Smooth muscle cell (in vitro differentiated cells): ENCODE measurements at regions not wholly inside any gene's neighbourhood (a gene's known extent, or its start where the extent isn't known, plus 50 kb on each side); places are given as distances from the start of the nearest gene placed in this dataset.
A peak's percentile ranks its signal among the peaks of the same experiment; 100 is the strongest.

Experiments
- DNase-seq: peaks from one replicate; lab custom pipeline; 2025; ENCODE audit not compliant: unreplicated experiment; lab: John Stamatoyannopoulos, UW
- H2AFZ ChIP-seq: fragments of 200-600 bp; sonication (generic); 2 replicates; pipeline ENCODE4 v1.6.0; 2016; ENCODE audit warnings: antibody characterized with exemption, low read depth, mild to moderate bottlenecking
- H3F3A ChIP-seq: fragments of 200-600 bp; sonication (generic); 2 replicates; pipeline ENCODE4 v1.6.0; 2017; ENCODE audit warnings: antibody characterized with exemption, low read depth
- H3K27ac ChIP-seq: fragments of 200-600 bp; sonication (generic); 2 replicates; pipeline ENCODE4 v1.5.1; 2016; ENCODE audit warnings: low read depth, mild to moderate bottlenecking
- H3K27me3 ChIP-seq: fragments of 200-600 bp; sonication (generic); 2 replicates; pipeline ENCODE4 v1.6.1; 2016; ENCODE audit warnings: low read depth, mild to moderate bottlenecking
- H3K36me3 ChIP-seq: fragments of 200-600 bp; sonication (generic); 2 replicates; pipeline ENCODE4 v1.5.1; 2016; ENCODE audit warnings: low read depth
- H3K4me1 ChIP-seq: fragments of 200-600 bp; sonication (generic); 2 replicates; pipeline ENCODE4 v1.5.1; 2016; ENCODE audit warnings: low read depth
- H3K4me2 ChIP-seq: fragments of 200-600 bp; sonication (generic); 2 replicates; pipeline ENCODE4 v1.6.0; 2016; ENCODE audit warnings: mild to moderate bottlenecking
- H3K4me3 ChIP-seq: fragments of 200-600 bp; sonication (generic); 2 replicates; pipeline ENCODE4 v1.5.1; 2016; ENCODE audit warnings: mild to moderate bottlenecking
- H3K79me2 ChIP-seq: fragments of 200-600 bp; sonication (generic); 2 replicates; pipeline ENCODE4 v1.6.0; 2016; ENCODE audit warnings: low read depth, mild to moderate bottlenecking
- H3K9ac ChIP-seq: fragments of 200-600 bp; sonication (generic); 2 replicates; pipeline ENCODE4 v1.6.0; 2016; ENCODE audit warnings: low read depth
- H3K9me3 ChIP-seq: fragments of 200-600 bp; sonication (generic); replicated peaks from 2 replicates; pipeline ENCODE4 v1.5.1; 2016; ENCODE audit warnings: low read depth
- H4K20me1 ChIP-seq: fragments of 200-600 bp; sonication (generic); 2 replicates; pipeline ENCODE4 v1.6.0; 2016; ENCODE audit warnings: low read depth
- WGBS: methylation state at CpG from one replicate; pipeline ENCODE4 v1.1.7; 2016; ENCODE audit warnings: low lambda C conversion rate; 5-methylcytosine and 5-hydroxymethylcytosine counted together
- TF ChIP-seq, protein P1 (sequence below): fragments of 200-600 bp; sonication (generic); IDR thresholded peaks from 2 replicates; pipeline ENCODE4 v1.5.1; 2017; ENCODE audit warnings: borderline replicate concordance, mild to moderate bottlenecking, antibody characterized with exemption; ENCODE audit not compliant: insufficient read depth, poor library complexity, severe bottlenecking

DNA sequence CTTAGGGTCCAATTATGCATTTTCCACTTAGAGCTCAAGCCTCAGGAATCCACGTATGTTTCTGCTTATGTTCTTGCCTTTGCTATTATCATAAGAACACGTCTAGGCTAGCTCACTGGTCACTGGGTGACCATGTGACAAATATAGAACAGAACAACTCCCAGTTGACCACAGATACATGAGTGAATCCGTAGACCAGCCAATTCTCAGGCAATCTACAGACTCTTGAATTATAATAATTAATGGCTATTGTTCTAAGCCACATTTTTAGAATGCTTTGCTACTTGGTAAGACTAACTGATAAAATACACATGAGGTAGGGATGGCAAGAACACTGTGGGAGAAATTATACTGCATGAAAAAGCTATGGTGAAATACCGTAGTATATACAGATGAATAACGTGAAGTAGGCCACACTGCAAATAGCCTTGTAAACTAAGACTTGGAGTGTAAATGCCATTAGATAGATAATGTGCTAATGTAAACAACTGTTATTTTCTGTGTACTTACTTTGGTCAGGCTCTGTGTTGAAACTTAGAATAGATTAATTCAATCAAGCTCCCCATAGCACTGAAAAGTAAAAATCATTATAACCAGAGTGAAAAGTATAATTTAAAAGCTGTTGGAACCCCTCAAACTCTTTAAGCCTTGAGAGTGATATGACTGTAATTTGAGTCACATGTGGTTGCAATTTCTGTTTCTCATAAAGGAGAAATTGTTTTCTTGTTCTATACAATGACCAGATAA is 366.2 kb upstream of the CCDC179 start:
- H3K27ac ChIP-seq, result no peak overlapping the region
- H3K9me3 ChIP-seq, result no peaks in the 10 kb centered on the region
- TF ChIP-seq, protein P1, sequence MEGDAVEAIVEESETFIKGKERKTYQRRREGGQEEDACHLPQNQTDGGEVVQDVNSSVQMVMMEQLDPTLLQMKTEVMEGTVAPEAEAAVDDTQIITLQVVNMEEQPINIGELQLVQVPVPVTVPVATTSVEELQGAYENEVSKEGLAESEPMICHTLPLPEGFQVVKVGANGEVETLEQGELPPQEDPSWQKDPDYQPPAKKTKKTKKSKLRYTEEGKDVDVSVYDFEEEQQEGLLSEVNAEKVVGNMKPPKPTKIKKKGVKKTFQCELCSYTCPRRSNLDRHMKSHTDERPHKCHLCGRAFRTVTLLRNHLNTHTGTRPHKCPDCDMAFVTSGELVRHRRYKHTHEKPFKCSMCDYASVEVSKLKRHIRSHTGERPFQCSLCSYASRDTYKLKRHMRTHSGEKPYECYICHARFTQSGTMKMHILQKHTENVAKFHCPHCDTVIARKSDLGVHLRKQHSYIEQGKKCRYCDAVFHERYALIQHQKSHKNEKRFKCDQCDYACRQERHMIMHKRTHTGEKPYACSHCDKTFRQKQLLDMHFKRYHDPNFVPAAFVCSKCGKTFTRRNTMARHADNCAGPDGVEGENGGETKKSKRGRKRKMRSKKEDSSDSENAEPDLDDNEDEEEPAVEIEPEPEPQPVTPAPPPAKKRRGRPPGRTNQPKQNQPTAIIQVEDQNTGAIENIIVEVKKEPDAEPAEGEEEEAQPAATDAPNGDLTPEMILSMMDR, result no peak
- H3K79me2 ChIP-seq, result no peaks in the 10 kb centered on the region
- H2AFZ ChIP-seq, result peak overlapping the region; percentile 0
- 51% methylated on average over 5 of the region's 5 CpGs for WGBS
- H3K4me2 ChIP-seq, result peak overlapping the region; percentile 8
- no peaks in the 10 kb centered on the region for H4K20me1 ChIP-seq
- no peak for DNase-seq
- H3K9ac ChIP-seq, result no peak overlapping the region
- no peaks in the 10 kb centered on the region for H3K4me1 ChIP-seq
- H3K27me3 ChIP-seq, result no peaks in the 10 kb centered on the region
- no peak overlapping the region for H3K4me3 ChIP-seq
- no peaks in the 10 kb centered on the region for H3K36me3 ChIP-seq
- no peaks in the 10 kb centered on the region for H3F3A ChIP-seq

DNA sequence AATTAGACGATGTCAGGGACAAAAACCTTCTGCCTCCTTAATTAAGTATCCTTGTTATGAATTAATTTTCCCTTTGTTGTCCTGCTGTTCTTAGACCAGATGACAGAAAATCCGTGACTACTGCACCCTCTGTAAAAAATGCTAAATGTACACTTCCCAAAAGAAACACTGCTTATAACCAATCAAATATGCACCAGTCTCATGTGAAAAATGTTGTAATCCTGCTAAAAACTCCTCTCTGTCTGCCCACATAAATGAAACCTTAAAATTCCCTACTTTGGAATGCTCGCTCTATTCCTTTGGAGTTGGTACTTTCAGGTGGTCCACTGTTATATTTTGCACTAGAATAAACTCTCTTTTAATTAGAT is 366.8 kb upstream of the CCDC179 start:
- no peak overlapping the region for H3K9ac ChIP-seq
- H3K27me3 ChIP-seq, result no peaks in the 10 kb centered on the region
- H3K4me3 ChIP-seq, result no peak overlapping the region
- H2AFZ ChIP-seq, result peak overlapping the region; percentile 0
- H3K79me2 ChIP-seq, result no peaks in the 10 kb centered on the region
- H3K9me3 ChIP-seq, result no peaks in the 10 kb centered on the region
- H3K27ac ChIP-seq, result no peak overlapping the region
- H4K20me1 ChIP-seq, result no peaks in the 10 kb centered on the region
- TF ChIP-seq, protein P1, result no peak
- 30% methylated on average over 3 of the region's 3 CpGs for WGBS
- no peaks in the 10 kb centered on the region for H3K4me1 ChIP-seq
- H3K4me2 ChIP-seq, result peak overlapping the region; percentile 0
- DNase-seq, result no peak
- H3F3A ChIP-seq, result no peaks in the 10 kb centered on the region
- no peaks in the 10 kb centered on the region for H3K36me3 ChIP-seq

DNA sequence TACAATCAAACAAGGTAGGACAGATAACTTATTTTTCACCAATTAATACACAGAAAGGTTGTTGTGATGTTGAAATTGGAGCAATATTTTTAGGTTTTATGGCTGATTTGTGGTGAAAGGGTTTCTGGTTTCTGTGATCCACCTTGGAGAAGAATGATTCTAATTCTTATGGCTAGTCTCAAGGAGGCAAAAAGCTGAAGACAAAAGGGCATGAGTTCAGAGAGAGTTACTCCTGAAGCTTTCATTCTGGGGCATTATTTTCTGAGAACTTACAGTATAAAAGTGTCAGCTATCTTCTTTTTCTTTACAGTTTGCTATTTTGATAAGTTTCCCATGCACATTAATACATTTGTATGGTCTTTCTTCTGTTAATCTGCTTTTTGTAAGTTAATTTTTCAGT is 372.4 kb upstream of the CCDC179 start:
- no peaks in the 10 kb centered on the region for H3K27me3 ChIP-seq
- no peaks in the 10 kb centered on the region for H3K9me3 ChIP-seq
- TF ChIP-seq, protein P1, result no peak
- no peaks in the 10 kb centered on the region for H3K36me3 ChIP-seq
- no peaks in the 10 kb centered on the region for H3F3A ChIP-seq
- no peaks in the 10 kb centered on the region for H3K4me1 ChIP-seq
- no peak overlapping the region for H3K9ac ChIP-seq
- DNase-seq, result no peak
- H3K27ac ChIP-seq, result no peak overlapping the region
- no peak overlapping the region for H2AFZ ChIP-seq
- H3K79me2 ChIP-seq, result no peaks in the 10 kb centered on the region
- no peaks in the 10 kb centered on the region for H4K20me1 ChIP-seq
- H3K4me2 ChIP-seq, result no peak overlapping the region
- H3K4me3 ChIP-seq, result no peak overlapping the region

DNA sequence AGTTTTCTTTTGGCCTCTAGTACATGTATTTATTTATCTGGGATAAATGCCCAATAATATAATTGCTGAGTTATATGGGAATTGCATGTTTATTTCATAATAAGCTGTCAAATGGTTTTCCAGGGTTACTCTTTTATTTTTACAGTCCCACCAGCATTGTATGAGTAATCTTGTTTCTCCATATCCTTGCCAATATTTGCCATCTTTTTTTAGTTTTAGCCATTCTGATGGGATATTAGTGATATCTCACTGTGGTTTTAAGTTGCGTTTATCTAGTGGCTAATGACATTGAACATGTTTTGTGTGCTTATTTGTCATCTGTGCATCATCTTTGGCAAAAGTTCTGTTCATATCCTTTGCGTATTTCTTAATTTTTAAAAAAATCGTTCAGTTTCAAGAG is 372.8 kb upstream of the CCDC179 start:
- no peak for DNase-seq

More for the DNA sequence above, 372.8 kb upstream of the CCDC179 start:
- Histone ChIP-seq H2AFZ (no peak overlapping the region), H3K9me3 (no peaks in the 10 kb centered on the region), H3K9ac (no peak overlapping the region), H4K20me1 (no peaks in the 10 kb centered on the region), H3K36me3 (no peaks in the 10 kb centered on the region), H3F3A (no peaks in the 10 kb centered on the region), H3K4me2 (no peak overlapping the region), H3K27me3 (no peaks in the 10 kb centered on the region), H3K27ac (no peak overlapping the region), H3K4me3 (no peak overlapping the region), H3K4me1 (no peaks in the 10 kb centered on the region), H3K79me2 (no peaks in the 10 kb centered on the region)
- WGBS, result 94% methylated on average over 3 of the region's 3 CpGs
- TF ChIP-seq, protein P1, result no peak
